OCI-LY1 (cell line): ENCODE measurements at regions not wholly inside any gene's neighbourhood (a gene's known extent, or its start where the extent isn't known, plus 50 kb on each side); places are given as distances from the start of the nearest gene placed in this dataset.

ENCODE experiments used
- EZH2 ChIP-seq: fragments of 200-600 bp; sonication (generic), shearing (Covaris generic); IDR thresholded peaks from 2 replicates; pipeline ENCODE4 v1.8.0; 2017; ENCODE audit warnings: borderline replicate concordance, mixed run types, mild to moderate bottlenecking, antibody characterized with exemption, low read length, moderate library complexity, mixed read lengths
- TF ChIP-seq, protein P1 (sequence below): fragments of 200-600 bp; sonication (generic), shearing (Covaris generic); IDR thresholded peaks from 2 replicates; pipeline ENCODE4 v1.5.1; 2017; ENCODE audit warnings: mild to moderate bottlenecking, antibody characterized with exemption, low read length, moderate library complexity, mixed read lengths

DNA sequence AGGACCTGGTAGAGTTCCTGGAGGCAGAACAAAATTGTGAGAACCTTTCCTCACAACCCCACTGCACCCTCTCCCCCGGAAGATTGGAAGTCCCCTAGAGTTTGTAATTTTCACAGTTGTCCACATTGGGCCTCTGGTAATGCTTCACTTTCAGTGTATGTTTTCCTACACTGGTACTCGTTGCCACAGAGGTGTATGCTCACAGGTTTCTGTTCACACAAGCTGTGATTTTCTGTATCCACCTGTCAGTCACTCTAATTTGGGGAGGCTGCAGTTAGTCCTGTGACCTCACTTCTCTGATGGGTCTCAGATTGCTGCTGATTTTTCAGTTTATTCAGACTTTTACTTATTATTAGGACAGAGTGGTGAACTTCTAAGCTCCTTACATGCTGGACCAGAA lies 66.4 kb upstream of the BMP4 start:
- TF ChIP-seq, protein P1, sequence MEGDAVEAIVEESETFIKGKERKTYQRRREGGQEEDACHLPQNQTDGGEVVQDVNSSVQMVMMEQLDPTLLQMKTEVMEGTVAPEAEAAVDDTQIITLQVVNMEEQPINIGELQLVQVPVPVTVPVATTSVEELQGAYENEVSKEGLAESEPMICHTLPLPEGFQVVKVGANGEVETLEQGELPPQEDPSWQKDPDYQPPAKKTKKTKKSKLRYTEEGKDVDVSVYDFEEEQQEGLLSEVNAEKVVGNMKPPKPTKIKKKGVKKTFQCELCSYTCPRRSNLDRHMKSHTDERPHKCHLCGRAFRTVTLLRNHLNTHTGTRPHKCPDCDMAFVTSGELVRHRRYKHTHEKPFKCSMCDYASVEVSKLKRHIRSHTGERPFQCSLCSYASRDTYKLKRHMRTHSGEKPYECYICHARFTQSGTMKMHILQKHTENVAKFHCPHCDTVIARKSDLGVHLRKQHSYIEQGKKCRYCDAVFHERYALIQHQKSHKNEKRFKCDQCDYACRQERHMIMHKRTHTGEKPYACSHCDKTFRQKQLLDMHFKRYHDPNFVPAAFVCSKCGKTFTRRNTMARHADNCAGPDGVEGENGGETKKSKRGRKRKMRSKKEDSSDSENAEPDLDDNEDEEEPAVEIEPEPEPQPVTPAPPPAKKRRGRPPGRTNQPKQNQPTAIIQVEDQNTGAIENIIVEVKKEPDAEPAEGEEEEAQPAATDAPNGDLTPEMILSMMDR: no peak
- TF ChIP-seq EZH2: no peak
